ENCODE measurements at regions not wholly inside any gene's neighbourhood (a gene's known extent, or its start where the extent isn't known, plus 50 kb on each side); places are given as distances from the start of the nearest gene placed in this dataset.

- TF ChIP-seq CTCF (IDR thresholded peaks at IDR 0.05 in 2 of 3, conservative IDR thresholded peaks at IDR 0.05 in 1 of 3; ENCODE audit: borderline replicate concordance in 1 of 3, insufficient read depth in 1 of 3, low read depth in 2 of 3, low read length in 2 of 3) (no peak), POLR2A (IDR thresholded peaks at IDR 0.05; ENCODE audit: borderline replicate concordance, extremely low read depth, insufficient read depth, insufficient read length) (no peak), ELF1 (IDR thresholded peaks at IDR 0.05; ENCODE audit: borderline replicate concordance, low read depth) (no peak), EZH2phosphoT487 (IDR thresholded peaks at IDR 0.05; ENCODE audit: borderline replicate concordance) (no peak), JUND (IDR thresholded peaks at IDR 0.05) (no peak), RAD21 (IDR thresholded peaks at IDR 0.05; ENCODE audit: low read depth) (no peak), EGR1 (IDR thresholded peaks at IDR 0.05; ENCODE audit: low read depth) (no peak), POLR2AphosphoS5 (IDR thresholded peaks at IDR 0.05; ENCODE audit: low read depth, low read length) (no peak), FOSL1 (IDR thresholded peaks at IDR 0.05; ENCODE audit: low read depth) (no peak), MAX (IDR thresholded peaks at IDR 0.05) (no peak), EZH2 (IDR thresholded peaks at IDR 0.05) (no peak), SP1 (IDR thresholded peaks at IDR 0.05; ENCODE audit: low read depth) (no peak), REST (IDR thresholded peaks at IDR 0.05; ENCODE audit: low read depth) (no peak)
Observed at GRCh38 chr2:181177376-181177775, 197.0 kb downstream of the UBE2E3 start.

Data from HCT116 (cell line).